HG03135 (cell line): ENCODE measurements at regions not wholly inside any gene's neighbourhood (a gene's known extent, or its start where the extent isn't known, plus 50 kb on each side); places are given as distances from the start of the nearest gene placed in this dataset.

Experiments used
- ATAC-seq: cut with Tn5 transposase; IDR thresholded peaks from one replicate; pipeline ENCODE4 v1.9.1; 2021; ENCODE audit warnings: mild to moderate bottlenecking, moderate library complexity; ENCODE audit not compliant: unreplicated experiment

GRCh38 chr21:26743524-26743923, 101.7 kb downstream of the ADAMTS1 start:
- ATAC-seq: no peak

DNA sequence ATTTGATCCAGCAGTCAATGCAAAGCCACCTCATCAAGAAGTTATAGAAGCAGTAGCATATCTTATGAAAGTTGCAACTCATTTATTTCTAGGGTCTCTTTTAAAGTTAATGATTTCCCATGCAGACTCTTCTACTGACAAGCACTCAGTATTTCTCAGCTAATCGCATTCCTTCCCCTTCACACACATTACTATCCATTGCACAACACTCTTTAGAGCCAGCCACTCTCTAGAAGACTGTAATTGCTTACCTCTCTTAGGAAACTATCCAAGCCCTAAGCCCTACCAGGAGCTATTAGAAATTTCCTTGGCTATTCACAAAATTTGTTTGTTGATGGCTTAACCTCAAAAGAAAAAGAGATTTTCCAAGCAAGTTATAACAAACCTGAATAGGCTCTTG, 106.0 kb downstream of the ADAMTS1 start:
- no peak for ATAC-seq

GRCh38 chr21:26736449-26736848, 108.8 kb downstream of the ADAMTS1 start:
- no peak for ATAC-seq

DNA sequence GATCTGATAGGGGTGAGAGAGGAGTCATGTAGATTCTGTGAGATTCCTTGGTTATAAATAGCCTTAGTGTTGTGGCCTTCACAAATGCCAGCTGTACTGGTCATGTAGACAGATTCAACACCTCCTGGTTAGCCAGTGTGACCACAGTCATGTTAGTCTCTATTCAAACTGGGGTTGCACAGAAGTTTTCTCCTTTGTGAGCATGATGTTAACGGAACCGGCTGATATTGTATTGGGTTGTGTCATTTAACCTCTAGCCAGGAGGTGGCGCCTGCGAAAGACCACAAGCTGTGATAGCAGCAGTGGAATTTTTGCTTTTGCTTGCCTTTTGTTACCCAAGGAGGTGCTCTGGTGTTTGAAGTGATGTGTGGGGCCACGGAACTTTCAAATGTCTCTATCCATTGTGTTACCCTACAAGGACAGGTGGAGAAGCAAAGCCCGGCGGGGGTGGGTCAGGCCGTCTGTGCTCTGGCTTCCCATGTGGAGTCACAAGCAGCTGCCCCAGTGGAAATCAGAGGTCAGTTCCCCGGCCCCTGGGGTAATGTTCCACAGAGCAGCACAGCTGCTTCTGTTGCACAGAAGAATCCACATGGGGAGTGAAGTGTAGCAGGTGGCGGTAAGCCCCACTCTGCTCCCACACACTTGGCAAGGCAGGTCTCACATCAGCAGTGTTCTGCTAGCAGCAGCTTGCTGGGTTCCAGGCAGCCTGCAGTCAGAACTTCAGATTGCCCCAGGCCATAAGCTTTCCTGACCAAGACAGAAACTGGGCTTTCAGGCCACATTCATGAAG, 112.6 kb downstream of the ADAMTS1 start:
- no peak for ATAC-seq

DNA sequence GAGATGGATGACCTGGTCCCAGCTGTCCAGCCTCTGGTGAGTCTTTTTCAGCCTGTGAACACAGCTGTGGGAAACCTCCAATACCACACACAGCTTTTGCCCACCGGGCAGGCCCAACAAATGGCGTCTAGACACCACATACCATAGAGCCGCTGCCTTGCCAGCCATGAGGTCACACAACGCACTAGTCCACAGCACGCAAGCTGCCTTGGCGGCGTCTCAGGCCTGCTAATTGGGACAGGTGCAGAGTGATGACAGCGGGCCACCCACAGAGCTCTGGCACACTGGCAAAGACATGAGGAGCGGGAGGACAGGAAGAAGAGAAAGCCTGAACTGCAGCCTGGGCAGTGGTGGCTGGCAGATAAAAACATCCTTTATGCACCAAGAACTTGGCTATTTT, 125.5 kb downstream of the ADAMTS1 start:
- ATAC-seq: no peak

GRCh38 chr21:26717146-26717739, 128.0 kb downstream of the ADAMTS1 start:
- ATAC-seq: no peak

DNA sequence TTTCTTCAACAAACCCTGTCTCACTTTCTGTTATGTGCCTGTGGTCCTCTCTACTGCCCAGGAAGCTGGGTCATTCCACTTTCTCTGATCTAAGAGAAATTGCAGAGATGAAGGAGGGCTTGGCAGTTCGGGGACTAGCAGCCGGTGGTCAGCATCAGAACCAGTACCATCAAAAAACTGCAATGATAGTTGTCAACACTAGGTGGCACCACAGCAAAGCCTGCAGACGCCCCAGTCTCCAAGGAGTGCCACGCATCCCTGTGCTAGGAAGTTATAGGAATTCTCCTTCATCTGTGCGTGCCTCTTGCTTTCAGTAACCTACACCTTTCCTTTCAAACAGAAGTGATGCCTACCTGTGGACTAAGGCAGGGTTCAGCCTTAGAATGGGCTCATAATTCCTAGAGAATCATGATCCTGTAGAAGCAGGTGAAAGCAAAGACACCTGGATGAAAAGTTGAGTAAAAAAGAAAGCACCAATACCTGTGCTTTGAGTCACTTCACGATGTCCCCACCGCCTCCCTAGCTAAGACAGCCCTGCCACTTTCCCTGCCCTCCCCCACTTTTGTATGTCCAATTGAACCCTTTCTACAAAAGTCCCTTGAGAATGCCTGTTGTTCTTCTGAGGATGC, 129.2 kb downstream of the ADAMTS1 start:
- no peak for ATAC-seq

GRCh38 chr21:26715116-26715515, 130.1 kb downstream of the ADAMTS1 start:
- ATAC-seq: no peak

- no peak for ATAC-seq
Observed at GRCh38 chr21:26710155-26710554, 135.1 kb downstream of the ADAMTS1 start.

- no peak for ATAC-seq
Observed at GRCh38 chr21:26709090-26709489, 136.0 kb upstream of the CYYR1 start.

GRCh38 chr21:26708223-26708800, 135.2 kb upstream of the CYYR1 start:
- no peak for ATAC-seq

- ATAC-seq: no peak
Observed at GRCh38 chr21:26707246-26707645, 134.2 kb upstream of the CYYR1 start.

GRCh38 chr21:26698416-26698815, 125.3 kb upstream of the CYYR1 start:
- no peak for ATAC-seq

- ATAC-seq: no peak
Observed at GRCh38 chr21:26691416-26691815, 118.3 kb upstream of the CYYR1 start.

- ATAC-seq: no peak
Observed at GRCh38 chr21:26686705-26687104, 113.6 kb upstream of the CYYR1 start.

DNA sequence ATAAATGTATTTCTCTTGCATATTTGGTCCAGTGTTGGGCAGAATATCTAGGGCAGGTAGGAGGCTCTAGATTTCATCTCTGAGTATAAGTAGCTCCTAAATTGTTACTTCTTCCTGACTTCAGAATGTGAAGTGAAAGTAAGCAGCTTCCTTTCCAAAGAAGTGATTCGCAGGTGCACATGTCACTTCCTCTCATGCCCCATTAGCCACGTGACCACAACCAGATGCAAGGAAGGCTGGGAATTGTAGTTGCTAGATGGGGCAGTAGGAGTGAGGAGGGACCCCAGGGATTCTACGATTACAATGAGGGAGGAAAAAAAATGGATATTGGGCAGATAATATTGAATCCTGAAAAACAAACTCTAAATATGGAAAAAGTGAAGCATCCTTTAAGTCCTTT, 113.2 kb upstream of the CYYR1 start:
- ATAC-seq: peak; percentile 51

- no peak for ATAC-seq
Observed at GRCh38 chr21:26684889-26685288, 111.8 kb upstream of the CYYR1 start.

GRCh38 chr21:26683996-26684395, 110.9 kb upstream of the CYYR1 start:
- no peak for ATAC-seq

GRCh38 chr21:26679284-26679683, 106.2 kb upstream of the CYYR1 start:
- ATAC-seq: no peak

DNA sequence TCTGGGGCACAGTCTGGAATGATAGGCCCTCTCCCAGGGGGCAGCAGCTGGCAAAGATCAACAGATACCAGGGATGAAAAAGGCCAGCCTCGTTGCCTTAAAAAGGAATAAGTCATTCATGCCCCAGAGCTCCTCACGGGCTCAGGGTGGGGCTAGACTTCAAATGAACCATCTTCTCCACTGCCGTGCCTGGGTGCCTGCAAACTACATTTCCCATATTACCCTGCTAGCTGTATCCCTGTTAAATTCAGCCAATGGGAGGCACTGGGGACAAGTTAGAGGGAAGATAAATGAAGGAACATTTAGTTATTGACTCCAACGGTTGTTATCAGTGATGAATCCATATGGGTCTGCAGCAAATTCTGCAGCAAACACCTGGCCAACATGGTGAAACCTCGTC, 101.2 kb upstream of the CYYR1 start:
- no peak for ATAC-seq

DNA sequence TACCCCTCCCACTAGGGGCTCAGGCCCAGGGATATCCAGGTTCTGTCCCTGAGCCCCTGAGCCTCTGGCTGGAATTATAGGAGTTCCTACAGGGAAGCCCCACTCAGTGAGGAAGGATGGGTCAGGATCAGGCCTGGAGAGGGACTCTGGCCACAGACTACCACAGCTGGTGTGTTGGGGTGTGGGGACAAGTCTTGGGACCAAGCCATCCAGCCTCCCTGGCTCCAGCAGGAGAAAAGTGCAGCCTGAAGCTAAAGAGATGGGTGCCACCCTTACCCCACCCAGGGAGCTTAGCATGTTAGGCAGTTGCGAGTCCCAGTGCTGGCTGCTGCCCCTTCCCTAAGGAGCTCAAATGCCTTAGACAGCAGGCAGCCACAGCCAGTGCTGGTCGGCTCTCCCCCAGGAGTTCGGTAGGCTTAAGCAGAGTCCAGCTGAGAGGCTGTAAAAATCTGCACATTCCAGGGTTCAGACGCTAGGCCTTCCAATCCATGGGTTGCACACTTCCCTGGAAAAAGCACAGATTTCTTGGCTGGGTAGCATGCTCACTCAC, 96.2 kb upstream of the CYYR1 start:
- ATAC-seq: no peak

GRCh38 chr21:26659757-26660156, 86.7 kb upstream of the CYYR1 start:
- no peak for ATAC-seq
